ENCODE measurements at regions not wholly inside any gene's neighbourhood (a gene's known extent, or its start where the extent isn't known, plus 50 kb on each side); places are given as distances from the start of the nearest gene placed in this dataset.
A peak's percentile ranks its signal among the peaks of the same experiment; 100 is the strongest.

GRCh38 chr16:20216591-20217217, 110.6 kb downstream of the GP2 start:
- no peak overlapping the region for H3K27ac Mint-ChIP-seq (ENCODE audit: unreplicated experiment)
- TF ChIP-seq CTCF (IDR thresholded peaks at IDR 0.05; ENCODE audit: partially characterized antibody, unreplicated experiment): no peak
- H3K27me3 Mint-ChIP-seq (ENCODE audit: unreplicated experiment): peaks cover 8% of the 10 kb centered on the region
- no peak overlapping the region for H3K4me3 Mint-ChIP-seq (ENCODE audit: unreplicated experiment)
- peaks cover 5% of the 10 kb centered on the region for H3K36me3 Mint-ChIP-seq (ENCODE audit: unreplicated experiment)
- no peak for DNase-seq
- H3K9me3 Mint-ChIP-seq (ENCODE audit: unreplicated experiment): peaks cover 7% of the 10 kb centered on the region
- peaks cover 16% of the 10 kb centered on the region for H3K4me1 Mint-ChIP-seq (ENCODE audit: low read depth, unreplicated experiment)

- peaks cover 14% of the 10 kb centered on the region for H3K4me1 Mint-ChIP-seq (ENCODE audit: low read depth, unreplicated experiment)
- H3K27ac Mint-ChIP-seq (ENCODE audit: unreplicated experiment): peak overlapping the region; percentile 23
- DNase-seq: peak; percentile 17
- H3K4me3 Mint-ChIP-seq (ENCODE audit: unreplicated experiment): peak overlapping the region; percentile 40
- H3K27me3 Mint-ChIP-seq (ENCODE audit: unreplicated experiment): peaks cover 6% of the 10 kb centered on the region
- no peak for TF ChIP-seq CTCF (IDR thresholded peaks at IDR 0.05; ENCODE audit: partially characterized antibody, unreplicated experiment)
- peaks cover 5% of the 10 kb centered on the region for H3K9me3 Mint-ChIP-seq (ENCODE audit: unreplicated experiment)
- H3K36me3 Mint-ChIP-seq (ENCODE audit: unreplicated experiment): peaks cover 5% of the 10 kb centered on the region
Measured at GRCh38 chr16:20214401-20214800, 112.9 kb downstream of the GP2 start.

- no peak for DNase-seq
- peaks cover 4% of the 10 kb centered on the region for H3K27me3 Mint-ChIP-seq (ENCODE audit: unreplicated experiment)
Measured at GRCh38 chr16:20203272-20203671, 124.0 kb downstream of the GP2 start.

GRCh38 chr16:20202747-20203146, 124.6 kb downstream of the GP2 start:
- H3K36me3 Mint-ChIP-seq (ENCODE audit: unreplicated experiment): no peaks in the 10 kb centered on the region
- H3K4me1 Mint-ChIP-seq (ENCODE audit: low read depth, unreplicated experiment): no peaks in the 10 kb centered on the region
- H3K27me3 Mint-ChIP-seq (ENCODE audit: unreplicated experiment): peaks cover 4% of the 10 kb centered on the region

More at GRCh38 chr16:20203272-20203671, 124.0 kb downstream of the GP2 start:
- Mint-ChIP-seq H3K36me3 (ENCODE audit: unreplicated experiment) (no peaks in the 10 kb centered on the region), H3K4me3 (ENCODE audit: unreplicated experiment) (no peak overlapping the region), H3K9me3 (ENCODE audit: unreplicated experiment) (peaks cover 1% of the 10 kb centered on the region), H3K4me1 (ENCODE audit: low read depth, unreplicated experiment) (no peaks in the 10 kb centered on the region), H3K27ac (ENCODE audit: unreplicated experiment) (no peak overlapping the region)
- TF ChIP-seq CTCF (IDR thresholded peaks at IDR 0.05; ENCODE audit: partially characterized antibody, unreplicated experiment): no peak

More at GRCh38 chr16:20202747-20203146, 124.6 kb downstream of the GP2 start:
- no peak for TF ChIP-seq CTCF (IDR thresholded peaks at IDR 0.05; ENCODE audit: partially characterized antibody, unreplicated experiment)
- Mint-ChIP-seq H3K27ac (ENCODE audit: unreplicated experiment) (no peak overlapping the region), H3K9me3 (ENCODE audit: unreplicated experiment) (peaks cover 1% of the 10 kb centered on the region), H3K4me3 (ENCODE audit: unreplicated experiment) (no peak overlapping the region)
- no peak for DNase-seq
